Cerebellar cortex (tissue), 1 donor: ENCODE measurements at regions not wholly inside any gene's neighbourhood (a gene's known extent, or its start where the extent isn't known, plus 50 kb on each side); places are given as distances from the start of the nearest gene placed in this dataset.
A peak's percentile ranks its signal among the peaks of the same experiment; 100 is the strongest.

ENCODE experiments used
- DNase-seq: peaks from one replicate; pipeline ENCODE4 v3.0.0-alpha.2; 2015; ENCODE audit warnings: low spot score

DNA sequence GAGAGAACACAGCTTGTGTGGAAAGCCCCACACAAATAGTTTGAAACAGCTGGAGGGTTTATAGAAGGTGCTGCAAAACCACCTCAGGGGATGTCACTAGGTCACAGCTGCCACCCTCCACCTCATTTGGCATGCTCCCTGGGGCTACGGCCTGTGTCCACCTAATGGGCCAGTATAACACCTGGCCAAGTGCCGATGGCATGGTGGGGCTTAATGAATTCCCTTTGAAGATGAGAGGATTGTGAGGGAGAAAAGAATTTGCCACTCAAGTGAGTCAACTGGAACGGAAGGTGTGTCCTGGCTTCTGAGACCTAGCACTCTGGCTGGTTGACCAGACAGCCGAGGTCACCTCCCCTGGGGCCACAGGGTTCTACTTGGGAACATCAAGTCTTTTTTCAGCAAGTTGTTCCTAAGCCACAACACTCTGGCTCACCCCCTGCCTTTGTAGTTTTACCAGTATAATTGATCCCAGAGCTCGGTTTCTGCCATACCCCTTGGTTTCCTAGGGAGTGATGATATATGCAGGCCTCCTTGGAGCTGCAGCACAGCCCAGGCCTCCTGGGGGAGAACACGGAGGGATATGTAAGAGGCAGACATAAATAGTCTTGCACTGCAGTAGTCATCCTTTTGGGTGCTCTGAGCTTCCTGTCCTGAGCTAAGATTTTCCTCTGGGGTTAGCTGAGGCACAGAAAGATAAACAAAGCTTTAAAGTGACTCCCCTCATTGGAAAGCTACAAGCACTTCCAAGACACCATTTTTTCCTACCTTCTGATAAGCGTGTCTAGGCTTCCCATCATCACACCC, 178.2 kb upstream of the LPP start:
- no peak for DNase-seq

DNA sequence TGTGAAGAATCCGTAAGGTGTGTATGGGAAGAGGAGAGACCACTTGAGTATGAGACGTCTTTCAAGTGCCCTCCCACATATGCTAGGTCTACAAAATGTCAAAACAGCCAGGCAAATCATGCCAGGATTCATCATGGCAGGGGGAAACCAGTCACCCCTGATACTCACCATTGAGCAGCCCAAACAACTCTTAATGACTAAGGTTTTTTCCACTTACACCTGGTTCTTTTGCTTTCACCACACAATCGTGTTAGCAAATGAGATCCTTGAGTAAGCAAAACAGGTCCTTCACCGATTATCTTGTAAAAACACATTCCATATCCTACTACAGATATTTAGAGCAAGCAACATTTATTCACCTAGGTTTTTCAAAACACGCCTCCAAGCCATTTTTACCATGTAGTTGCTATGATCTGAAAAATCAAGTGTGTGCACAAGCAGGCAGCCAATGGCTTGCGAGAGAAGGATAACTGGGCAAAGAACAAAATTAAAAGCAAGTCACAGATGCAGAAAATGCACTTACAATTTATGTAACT, 177.5 kb upstream of the LPP start:
- DNase-seq, result no peak

DNA sequence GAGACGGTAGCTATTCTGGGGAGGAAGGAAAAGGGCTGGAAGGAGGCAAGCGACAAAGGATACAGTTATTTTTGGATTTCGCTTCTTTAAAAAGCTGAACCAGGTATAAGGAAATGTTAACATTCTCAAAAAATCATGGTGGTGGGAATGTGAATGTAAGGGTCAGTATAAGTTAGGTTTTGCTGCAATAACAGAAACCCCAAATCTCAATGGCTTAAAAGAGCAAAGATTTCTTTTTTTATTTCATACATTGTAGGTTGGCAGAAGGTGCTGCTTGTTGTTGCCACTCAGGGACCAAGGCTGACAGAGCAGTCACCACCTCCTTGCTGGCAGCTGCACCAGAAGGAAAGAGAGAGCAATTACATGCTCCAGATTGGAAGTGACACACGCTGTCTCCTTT, 176.3 kb upstream of the LPP start:
- no peak for DNase-seq

DNA sequence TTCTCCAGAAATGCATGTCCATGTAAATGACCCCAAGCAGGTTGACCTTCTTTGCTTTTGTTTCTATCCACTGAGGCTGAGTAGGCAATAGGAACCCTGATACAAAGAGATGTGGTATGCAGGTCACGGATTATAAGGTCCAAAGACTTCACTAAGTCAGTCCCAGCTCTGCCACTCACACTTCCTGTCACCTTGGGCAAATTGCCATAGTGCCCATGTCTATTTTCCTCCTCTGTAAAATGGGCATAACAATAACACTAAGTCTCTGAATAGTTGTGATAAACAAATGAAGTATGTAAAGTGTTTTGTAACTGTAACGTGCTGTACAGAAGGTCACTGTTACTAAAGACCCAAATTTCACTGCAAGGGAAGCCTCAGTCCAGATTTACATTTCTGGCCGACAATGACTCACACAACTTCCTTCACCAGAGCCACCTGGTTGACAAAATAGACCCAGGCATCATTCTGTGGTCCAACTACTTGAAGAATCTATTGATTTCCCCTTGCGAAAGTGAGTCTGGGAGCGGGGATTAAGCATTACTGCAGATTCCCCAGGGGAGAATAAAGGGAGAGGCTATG, 175.4 kb upstream of the LPP start:
- no peak for DNase-seq

DNA sequence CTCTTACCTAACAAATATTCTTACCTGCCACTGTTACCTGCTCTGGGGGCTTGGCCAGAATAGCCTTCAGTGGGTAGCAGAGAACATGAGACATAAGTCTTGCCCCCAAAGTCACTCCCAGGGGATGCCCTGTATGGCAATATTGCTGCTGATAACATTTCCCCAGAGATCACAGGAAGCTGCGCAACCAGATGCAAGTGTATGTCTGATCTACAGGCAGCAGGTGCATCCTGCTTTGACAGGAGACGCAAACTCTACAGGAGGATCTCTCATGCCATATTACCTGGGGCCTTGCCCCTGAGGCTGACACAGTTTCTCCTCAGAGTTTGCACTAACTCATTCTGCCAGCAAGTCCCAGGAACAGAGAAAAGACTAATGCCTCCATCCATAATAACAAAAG, 174.4 kb upstream of the LPP start:
- no peak for DNase-seq

DNA sequence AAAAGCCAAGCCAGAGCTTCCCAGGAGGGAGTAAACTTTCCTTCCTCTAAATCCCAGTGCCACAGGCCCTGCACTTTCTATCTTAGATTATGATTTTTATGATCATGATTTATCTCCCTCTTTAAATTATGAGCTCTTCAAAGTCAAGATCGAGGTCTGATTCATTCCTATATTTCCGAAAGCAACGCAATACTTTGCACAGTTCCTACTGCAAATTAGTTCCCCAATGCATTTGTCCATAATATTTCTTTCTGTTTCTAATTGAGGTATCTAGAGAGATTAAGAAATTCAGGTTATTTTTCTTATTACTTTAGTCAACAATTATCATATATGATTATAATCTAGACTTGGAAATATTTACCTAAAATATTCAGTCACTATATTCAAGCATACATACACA, 173.1 kb upstream of the LPP start:
- no peak for DNase-seq

DNA sequence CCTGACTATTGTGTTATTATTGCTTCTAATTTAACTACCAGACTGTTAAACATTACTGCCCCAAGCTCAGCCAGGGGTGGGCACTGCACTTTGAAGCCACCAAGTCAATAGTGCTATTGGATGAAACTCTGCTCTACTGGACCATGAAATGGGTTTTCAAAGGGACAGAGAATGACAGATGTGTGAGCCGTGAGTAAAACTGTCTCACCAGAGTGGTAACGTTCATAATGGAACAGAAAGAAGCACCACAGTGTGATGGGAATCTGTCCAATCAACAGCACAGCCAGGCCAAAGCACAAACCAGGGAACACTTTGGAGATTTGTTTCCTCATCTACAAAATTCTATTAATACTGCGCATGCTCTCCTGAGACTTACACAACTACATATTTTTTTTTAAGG, 171.8 kb upstream of the LPP start:
- DNase-seq, result no peak

DNA sequence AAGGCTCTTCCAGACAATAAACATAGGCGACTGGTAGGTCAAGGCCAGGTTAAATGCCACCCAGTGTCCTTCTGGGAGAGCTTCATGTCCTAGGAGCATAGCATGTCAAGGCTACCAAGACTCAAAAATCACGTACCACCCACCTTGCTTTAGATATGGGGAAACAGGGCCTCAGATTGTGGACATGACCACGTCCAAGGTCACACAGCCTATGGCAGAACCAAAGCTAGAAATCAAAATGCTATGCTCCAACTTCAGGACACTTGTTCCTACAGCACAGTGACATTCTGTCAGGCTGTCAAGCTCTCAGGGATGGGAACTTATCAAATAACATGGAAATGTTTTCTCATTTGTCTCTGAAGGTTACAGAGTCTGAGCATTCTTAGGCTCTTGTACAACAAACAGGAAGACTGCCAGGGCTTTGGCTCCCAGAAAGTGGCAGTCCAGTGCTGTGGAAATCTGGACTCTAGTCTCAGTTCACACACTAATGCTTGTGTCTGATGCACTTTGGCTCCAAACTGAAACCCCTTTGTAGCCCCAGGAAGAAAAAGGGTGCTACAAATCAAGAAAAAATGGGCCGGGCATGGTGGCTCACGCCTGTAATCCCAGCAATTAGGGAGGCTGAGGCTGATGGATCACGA, 170.4 kb upstream of the LPP start:
- DNase-seq, result peak; percentile 33

DNA sequence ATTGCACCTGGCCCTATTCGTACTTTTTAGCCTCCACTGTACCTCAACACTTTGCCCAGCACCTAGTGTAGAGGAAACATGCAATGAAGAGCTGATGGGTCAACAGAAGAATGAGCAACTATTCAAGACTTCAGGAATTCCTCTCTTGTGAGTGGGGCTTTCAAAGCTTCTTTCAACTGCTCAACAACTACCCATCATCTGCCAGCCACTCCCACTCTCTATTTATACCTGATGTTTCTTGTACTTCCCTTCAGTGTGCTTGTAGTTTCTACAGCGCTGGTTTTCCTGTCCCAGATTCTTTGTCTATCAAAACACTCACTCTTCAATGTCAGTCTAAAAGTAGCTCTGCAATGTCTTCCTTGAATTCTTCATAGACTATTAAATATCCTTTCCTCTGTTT, 168.3 kb upstream of the LPP start:
- DNase-seq, result no peak

DNA sequence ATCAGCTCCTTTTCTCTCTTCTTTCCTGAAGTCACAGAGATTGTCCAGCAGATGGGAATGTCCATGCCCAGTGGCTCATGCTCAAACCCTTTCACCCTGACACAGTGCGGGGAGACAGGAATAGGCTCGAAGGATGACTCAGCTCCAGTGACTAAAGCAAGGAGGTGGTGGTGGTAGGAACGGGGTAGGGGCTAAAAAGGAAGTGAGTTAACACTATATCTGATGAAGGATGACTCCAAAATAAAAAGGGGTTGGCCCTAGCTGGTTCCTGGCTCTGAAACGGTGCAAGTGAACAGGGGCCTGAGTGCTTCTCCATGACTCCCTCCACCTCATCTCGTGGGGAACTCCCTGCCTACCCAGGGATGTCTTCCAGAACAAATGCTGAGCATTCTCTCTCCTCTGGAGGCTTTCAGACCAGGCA, 167.4 kb upstream of the LPP start:
- no peak for DNase-seq

DNA sequence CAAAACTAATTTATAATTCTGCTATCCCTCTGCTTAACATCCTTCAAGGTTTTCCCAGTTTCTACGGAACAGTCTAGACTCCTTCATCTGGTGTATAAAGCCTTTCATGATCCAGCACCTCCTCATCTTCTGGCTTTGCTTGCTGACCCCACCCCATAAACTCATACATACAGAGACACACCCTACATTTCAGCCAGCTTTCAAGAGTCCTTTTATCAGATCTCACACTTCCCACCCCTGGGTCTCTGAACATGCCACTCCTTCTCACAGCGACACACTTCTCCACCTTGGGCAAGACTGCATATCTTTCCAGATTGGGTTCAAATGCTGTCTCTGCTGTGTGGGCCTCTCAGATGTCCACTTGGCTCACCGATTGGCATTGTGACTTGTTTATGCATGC, 166.8 kb upstream of the LPP start:
- no peak for DNase-seq

DNA sequence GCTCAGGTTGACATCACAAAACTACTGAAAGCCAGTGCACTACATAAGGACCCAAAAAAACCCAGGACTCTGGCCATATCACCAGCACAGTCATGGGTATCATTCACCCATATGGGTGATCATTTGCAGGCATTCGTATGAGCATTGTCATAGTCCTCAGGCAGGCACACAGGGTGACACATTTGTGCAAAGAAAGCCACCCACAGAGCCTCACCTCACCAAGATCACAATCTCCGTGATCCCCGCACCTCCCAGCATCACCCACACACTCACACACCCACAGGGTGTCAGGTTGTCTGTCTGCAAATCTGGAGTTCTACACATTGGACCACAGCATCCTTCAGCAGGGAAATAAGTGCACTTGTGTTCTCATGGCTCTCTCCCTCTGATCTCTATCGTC, 166.0 kb upstream of the LPP start:
- DNase-seq, result no peak

DNA sequence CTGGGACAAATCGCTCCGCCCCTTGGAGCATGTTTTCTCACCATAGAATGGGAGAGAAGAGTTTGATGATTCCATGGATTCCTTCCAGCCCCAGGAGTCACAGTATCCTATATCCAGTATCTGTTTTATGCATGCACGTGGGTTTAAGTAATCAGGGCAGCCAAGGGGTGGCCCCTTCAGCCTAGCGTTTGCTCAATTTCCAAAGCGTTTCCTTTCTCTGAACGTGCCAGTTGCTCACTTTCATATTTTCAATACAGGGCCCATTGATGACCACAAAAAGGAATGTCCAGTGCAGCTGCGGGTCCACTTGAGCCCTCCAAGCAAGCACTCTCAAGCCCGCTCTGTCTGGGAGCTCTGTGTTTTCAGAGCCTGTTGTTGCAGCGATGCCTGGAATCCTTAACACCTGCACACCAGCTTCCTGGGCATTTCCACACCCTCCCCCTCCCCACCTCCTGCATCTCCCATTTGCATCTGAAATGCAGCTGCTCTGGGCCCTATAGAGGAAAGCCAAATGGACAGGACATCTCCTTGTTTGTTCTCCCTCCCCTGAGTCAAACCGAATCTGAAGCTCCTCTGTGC, 164.3 kb upstream of the LPP start:
- no peak for DNase-seq

DNA sequence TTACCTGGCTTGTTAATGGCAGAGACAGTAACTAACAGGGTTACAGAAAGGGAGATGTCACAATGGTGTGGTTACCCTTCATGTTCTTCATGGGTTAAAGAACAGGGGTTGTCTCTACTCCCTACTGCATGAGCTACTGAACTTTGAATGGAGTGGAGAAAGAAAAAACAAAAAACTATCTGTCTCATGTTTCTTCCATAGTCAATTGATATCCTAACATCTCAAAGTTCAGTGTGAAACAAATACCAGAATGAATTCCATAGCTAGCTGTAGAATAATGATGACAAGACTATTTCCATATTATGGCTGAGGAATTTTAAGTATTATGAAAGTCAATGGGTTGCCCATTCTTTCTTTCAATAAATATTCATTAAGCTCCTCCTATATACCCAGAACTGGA, 161.3 kb upstream of the LPP start:
- DNase-seq, result no peak

DNA sequence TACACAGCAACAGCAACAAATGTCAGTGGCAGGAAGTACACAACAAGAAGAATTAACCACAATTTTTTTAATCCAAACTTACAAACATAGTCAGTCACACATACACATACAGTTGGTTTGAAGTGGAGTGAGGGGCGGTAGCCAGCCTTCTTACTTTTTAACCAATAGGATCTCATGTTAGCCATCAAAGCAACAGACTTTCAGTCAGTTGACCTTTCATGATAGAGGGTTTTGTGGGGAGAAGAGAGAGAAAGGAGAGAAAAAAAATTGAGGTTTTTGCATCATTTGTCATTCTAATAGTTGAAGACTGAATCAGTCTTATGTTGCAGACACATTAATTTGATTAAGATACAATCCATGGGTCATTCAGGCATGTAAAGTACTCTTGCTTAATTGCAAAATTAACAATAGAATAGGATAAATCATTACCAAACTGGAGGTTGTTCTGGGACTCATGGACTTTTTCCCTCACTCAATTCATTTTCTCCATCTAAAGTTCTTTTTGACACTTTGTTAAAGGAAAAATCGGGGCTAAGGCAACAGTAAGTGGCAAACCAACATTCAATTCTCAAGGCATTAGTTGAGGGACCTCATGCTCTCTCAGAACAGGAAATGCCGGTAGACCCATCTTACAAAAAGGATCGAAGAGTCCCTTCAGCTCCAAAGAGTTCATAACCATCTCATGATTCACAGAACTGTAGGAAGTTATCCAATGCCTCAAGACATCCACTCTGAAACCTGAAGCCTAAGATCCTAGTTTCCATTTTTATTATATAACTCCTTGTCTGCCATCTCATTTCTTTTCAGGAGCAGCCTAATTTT, 159.5 kb upstream of the LPP start:
- DNase-seq, result no peak

DNA sequence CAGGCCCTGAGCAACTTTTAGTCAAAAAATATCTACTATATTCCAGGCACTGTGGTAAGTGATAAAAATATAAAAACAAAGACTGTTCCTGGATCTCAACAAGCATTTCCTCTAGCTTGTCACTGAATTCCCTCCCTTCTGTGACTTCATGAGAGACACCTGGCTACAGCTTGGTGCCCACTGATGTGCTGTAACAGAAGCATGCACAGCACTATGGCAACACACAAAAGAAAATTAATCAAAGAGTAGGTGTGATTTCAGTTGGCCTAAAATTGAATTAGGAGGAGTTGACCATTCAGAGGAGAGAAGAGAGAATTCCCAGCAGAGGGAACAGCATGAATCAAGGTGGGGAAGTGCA, 158.9 kb upstream of the LPP start:
- DNase-seq, result no peak

DNA sequence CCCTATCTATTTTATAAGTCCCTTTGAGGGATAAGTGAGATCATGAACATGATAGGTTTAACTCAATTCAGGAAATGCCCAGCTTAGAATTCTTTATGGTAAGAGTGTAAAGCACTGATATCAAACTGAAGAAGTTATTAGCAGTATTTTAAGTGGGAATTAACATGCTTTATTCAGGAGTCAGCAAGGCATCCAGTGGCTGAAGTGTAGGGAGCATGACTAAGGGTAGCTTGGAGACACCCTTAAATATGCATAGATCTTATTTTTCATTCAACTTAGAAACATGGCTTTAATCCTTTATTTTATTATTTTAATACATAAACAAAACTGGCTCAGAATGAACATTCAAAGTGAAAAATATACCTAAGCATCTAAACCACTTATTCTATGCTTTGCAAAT, 158.3 kb upstream of the LPP start:
- DNase-seq, result no peak

DNA sequence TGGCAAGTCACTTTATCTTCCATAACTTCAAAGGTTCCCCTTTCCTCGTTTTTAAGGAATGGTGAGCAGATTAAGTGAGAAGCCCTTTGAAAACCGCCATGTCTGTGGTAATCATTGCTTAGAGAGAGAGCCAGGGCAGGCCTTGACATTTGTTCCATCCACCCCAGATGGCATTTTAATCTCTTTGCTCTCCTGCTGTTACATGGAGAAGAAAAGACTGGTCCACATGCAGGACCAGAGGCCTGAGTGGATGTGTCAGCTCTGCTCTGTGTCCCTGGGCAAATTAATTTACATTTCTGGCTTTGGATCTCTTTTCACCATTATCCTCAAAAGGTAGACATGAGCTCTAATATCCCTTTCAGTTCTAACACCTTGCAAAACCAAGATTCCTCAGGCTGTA, 157.3 kb upstream of the LPP start:
- DNase-seq, result peak; percentile 79

DNA sequence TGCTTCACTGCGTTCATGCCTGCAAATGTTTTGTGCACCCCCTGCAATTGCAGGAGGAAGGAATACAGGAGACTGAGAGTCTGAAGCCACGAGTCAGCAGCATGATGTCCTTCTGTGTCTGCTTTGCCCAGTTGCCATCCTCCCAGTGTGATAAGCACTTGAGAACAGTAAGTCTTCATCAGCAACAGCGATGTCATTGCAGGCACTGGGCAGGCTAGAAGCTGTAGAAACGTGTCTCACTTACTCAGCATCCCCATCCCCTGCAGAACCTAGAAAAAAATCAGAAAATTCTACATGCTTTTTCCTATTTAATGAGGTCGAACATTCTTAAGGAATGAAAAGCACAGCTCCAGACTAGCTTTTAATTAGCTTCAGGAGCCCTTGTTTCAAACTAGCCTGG, 156.5 kb upstream of the LPP start:
- peak; percentile 83 for DNase-seq

DNA sequence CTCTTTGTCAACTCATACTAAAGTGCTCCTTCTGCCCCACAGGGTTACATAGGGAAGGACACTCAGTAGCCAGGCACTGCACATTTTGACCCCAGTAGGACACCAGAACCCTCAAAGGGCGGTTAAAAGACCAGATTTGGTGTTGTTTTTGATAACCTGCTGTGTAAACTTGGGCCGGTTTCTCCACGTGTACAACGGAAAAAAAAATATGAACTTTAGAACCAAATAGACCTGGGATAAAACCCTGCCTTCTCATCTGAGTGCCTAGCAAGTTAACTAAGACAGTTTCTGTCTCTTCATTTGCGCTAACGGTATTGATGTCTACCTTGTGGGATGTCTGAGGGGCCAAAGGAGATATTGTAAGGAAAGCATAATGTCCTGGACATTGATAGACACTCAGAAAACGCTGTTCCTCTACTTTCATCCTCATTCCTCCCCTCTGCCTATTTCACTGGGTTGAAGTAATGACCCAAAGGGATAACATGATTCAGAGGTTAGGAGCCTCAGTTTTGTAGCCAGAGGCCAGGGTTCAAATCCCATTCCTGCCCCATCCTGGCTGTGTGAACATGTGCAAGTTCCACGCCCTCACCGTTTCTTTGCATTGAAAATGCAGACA, 155.9 kb upstream of the LPP start:
- no peak for DNase-seq

DNA sequence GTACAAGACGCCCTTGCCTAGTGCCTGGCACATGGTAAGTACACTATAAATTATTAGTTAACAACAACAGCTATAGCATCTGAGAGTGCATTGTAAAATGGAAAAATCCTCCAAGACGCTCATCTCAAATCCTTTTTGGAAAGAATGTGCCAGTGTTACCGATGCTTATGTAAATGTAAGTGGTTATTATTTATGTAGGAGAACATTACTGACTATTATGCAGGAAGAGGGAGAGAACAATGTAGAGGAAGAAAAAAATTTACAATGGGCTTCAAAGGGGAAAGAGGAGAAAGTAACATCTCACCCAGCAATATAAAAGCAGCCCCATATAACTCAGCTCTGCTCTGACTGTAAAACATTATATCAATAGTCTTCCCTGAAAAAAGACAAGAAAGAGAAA, 155.3 kb upstream of the LPP start:
- DNase-seq, result no peak

DNA sequence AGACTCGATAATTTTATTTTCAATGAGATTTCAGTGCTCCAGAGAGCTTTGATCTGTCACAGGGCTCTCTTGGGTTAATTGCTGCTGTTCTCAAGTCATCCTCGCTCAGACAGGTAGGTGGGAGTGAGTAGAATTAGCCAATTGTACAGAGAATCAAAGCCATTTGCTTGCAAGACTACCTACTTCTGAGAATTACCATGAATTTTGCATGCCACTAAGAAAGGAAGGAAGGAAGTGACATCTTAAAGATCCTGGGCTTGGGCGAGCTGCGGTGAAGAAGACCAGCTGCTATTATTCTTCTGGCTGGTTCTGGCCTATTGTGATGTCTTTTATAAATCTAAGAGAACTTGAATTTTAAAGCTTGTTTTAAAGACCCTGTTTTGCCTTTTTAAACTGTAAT, 154.1 kb upstream of the LPP start:
- no peak for DNase-seq
